Hepatocyte (in vitro differentiated cells): ENCODE measurements at regions not wholly inside any gene's neighbourhood (a gene's known extent, or its start where the extent isn't known, plus 50 kb on each side); places are given as distances from the start of the nearest gene placed in this dataset.

Experiments used
- CTCF ChIP-seq: fragments of 200-600 bp; sonication (generic); IDR thresholded peaks from 2 replicates; pipeline ENCODE4 v1.5.1; 2016; ENCODE audit warnings: antibody characterized with exemption, mild to moderate bottlenecking; ENCODE audit not compliant: poor library complexity
- EZH2 ChIP-seq: fragments of 200-600 bp; sonication (generic); IDR thresholded peaks from 2 replicates; pipeline ENCODE4 v1.6.1; 2016; ENCODE audit warnings: antibody characterized with exemption, mild to moderate bottlenecking, borderline replicate concordance

GRCh38 chr6:51285876-51286275 lies 467.2 kb downstream of the TFAP2B start:
- TF ChIP-seq CTCF (no peak), EZH2 (no peak)
